GM21737 (cell line): ENCODE measurements at regions not wholly inside any gene's neighbourhood (a gene's known extent, or its start where the extent isn't known, plus 50 kb on each side); places are given as distances from the start of the nearest gene placed in this dataset.

Source experiments
- ATAC-seq: cut with Tn5 transposase; IDR thresholded peaks from one replicate; pipeline ENCODE4 v1.9.1; 2021; ENCODE audit warnings: mild to moderate bottlenecking, moderate library complexity; ENCODE audit not compliant: unreplicated experiment

DNA sequence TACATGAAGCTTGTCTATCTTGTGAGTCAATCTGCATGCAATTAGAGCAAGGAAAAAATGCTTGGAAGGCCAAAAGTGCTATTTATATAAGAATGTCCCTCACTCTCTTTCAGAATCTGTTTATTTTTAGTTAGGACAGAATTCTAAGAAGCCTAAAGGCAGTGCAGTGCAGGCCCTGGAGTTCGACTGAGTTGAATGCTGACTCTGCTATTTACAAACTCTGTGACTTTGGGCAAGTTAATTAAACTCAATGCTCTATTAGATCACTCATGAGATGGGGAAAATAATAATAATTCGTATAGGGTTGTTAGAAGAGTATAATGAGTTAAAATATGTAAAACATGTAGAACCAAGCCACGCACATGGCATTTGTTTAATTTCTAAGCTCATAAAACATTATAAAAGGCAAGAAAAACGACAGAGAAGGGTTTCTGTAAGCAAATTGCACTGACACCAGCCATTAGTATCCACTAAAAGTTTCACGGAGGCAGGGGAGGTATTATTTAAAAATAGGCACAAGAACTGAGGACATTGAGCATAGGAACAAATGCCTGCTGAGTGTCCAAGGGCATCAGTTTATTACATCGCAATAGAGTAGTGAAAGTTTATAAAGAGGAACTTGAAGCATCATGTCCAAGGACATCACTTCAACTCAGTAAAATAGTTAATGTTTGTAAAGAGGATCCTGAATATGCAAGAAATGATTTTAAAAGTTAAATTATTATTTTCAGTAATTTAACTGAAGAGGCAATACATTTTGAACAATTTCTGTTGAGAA is 115.0 kb upstream of the INPP4B start:
- ATAC-seq = no peak

DNA sequence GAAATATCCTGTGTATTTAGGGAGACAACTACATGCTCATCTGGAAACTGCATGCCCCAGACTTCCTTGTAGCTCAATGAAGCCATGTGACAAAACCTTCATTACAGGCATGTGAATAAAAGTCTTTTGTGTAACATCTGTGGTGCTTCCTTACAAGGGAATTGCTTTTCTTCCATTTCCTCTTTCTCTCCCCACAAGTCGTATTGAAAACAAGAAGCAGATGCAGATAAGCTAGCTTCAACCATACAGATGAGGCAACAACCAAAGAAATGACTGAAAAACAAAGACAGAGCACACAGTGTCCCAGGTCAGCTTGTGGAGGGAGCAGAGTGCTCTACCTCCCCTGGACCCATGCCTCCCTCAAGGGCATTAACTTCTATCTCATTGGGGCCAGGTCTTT is 115.8 kb upstream of the INPP4B start:
- ATAC-seq = no peak

DNA sequence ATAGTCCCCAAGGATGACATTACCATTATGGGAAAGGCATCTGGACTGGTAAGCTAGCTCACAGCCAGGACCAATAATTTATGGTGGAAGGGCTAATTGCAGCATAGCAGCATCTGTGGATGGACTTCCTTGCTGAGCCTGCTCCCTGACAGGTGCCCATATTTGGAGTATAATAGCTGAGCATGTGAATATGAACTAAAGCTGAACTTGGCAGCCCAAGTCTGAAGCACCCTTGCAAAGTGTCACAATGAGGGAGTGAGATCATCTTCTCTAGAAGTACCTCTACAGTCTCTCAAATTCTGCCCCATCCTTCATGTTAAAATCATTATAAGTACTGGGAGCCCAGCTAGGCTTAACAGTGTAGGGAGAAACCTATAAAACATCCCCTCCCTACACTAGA is 128.2 kb upstream of the INPP4B start:
- no peak for ATAC-seq

DNA sequence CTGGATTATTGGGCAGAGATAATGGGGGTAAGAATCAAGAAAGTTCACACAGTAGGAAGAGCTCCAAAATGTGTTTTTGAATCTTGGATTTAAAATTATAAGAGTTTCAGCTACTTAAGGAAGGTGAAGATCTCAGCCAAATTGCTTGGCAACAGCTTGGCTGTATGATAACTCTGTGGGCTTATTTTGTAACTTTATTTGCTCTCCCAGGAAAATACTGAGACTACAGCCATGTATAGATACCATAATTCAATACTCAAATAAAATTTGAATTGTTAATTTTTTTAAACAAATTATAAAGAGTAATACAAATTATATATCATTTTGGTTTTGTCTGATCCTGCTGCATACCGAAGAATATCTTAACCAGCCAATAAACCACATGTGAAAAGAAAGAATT is 129.5 kb upstream of the INPP4B start:
- ATAC-seq = no peak

- no peak for ATAC-seq
Observed at GRCh38 chr4:142976482-142976881, 130.4 kb upstream of the INPP4B start.

DNA sequence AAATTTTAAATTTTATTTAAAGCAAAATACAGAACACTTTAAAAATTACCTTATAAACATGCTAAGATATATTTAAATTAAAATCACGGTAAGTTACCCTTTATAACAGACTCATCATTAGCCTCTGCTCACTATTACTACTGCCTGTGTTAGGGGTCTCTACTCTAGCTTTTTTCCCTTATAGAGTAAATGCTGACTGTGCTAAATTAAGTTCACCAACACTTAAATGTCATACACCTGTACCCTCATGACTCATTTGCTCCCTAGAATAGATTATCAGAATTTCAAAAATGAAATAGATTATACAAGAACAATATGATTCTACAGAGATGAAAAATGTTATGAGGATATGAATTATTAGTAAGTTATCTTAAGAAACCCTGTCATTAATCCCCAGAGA is 131.1 kb upstream of the INPP4B start:
- no peak for ATAC-seq

- ATAC-seq = no peak
Observed at GRCh38 chr4:142983065-142983464, 137.0 kb upstream of the INPP4B start.

- ATAC-seq = no peak
Observed at GRCh38 chr4:142983589-142983988, 137.5 kb upstream of the INPP4B start.

DNA sequence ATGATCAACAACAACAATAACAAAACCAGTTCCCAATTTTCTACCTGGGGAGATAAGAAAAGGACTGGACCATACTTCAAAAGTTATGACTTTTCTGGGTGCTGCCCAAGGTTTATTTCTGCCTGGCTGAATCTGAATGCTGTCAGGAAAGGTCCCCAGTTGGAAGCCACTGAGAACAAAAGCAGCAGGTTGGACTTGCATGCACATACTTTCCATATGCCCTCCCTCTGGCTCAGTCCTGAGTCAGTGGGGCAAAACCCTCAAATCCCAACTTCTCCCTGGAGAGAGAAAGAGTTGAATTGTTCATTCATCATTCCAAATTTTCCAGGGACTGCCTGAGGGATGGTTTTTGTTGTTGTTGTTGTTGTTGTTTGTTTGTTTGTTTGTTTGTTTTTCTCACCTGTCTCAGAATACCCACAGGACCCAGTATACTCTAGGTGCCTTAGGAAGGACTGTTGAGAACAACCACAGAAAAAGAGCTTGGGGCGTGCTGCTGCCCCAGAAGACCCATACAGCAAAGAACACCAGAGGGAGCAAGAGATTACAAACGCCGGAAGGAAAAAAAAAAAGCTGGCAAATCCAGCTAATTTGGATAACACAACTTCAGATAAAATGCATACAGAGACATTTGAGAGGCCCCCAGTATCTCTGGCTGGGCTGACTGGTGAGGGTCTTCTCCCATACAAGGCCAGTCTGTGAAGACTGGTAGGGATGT is 138.9 kb upstream of the INPP4B start:
- no peak for ATAC-seq

GRCh38 chr4:143016171-143016570 is 168.5 kb upstream of the USP38 start:
- no peak for ATAC-seq

- ATAC-seq = no peak
Observed at GRCh38 chr4:143017210-143017609, 167.5 kb upstream of the USP38 start.

DNA sequence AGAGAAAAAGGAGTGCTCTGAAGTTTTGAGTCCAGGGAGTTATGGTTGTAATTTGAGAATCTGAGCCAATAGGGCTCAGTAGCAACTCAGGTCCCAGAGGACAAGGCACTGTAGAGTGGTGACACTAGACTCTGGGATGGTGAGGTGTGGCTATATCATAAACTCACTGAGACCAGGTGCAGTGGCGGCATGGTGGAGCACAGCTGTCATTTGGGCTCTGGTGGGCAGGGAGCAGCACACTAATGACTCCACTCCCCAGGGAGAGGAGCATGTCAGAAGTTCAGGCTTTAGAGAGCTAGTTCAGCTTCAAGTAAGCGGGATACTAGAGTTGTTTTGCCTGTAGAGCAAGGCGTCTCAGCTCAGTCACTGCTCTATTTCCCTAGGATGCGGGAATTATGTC is 165.4 kb upstream of the USP38 start:
- no peak for ATAC-seq

- peak; percentile 66 for ATAC-seq
Observed at GRCh38 chr4:143021384-143021783, 163.3 kb upstream of the USP38 start.

GRCh38 chr4:143023239-143023918 is 161.3 kb upstream of the USP38 start:
- peak; percentile 44 for ATAC-seq

DNA sequence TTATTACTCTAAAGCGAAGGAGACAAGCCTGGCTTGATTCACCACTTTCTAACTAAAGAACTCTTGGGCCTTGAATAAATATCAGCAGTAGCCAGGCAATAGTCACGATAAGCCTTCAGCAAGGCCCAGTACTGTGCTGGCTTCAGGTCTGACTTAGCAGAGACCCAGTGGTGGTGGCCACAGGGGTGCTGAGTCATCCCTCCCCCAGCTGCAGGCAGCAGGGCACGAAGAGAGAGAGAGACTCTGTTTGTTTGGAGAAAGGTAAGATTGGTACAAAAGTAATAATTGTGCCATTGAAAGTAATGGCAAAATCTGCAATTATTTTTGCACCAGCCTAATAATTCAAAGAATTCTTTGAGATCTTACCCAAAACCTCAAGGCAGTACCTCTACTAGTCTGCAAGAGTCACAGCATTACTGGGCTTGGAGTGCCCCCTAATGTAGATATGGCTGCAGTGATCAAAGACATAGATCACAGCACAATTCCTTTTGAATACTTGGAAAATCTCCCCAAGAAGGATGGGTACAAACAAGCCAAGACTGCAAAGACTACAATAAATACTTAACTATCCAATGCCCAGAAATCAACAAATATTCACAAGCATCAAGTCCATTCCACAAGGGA is 159.5 kb upstream of the USP38 start:
- ATAC-seq = peak; percentile 43

DNA sequence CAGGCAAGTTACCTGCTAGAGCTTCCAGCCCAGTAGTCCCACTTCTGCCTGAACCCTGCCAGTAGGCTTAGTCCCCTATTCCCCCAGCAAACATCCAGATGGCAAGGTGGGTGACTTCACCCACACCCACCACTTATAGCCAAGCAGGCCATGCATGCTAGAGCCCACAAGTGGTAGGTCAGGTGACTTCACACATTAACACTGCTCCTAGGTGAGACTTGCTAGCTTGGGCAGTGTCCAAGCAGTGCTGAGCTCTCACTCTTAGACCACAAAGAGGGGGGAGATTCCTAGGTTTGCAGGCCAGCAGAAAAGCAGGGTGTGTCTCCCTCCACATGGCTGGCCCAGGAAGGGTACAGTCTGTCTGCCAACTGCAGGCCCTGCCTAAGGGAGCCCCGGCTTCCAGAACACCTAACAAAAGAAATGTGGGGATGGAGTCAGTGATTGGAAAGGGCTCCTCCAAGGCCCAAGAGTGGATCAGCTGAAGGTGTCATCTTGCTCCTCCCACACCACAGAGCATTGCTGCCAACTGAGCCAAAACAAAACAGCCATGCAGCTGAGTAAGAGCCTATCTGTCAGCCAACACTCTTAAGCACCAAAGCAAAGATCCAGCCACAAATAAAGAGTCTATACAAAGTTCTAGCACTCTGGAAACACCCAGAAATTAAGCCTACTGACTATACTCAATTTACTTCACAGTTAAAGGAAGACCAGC is 158.1 kb upstream of the USP38 start:
- no peak for ATAC-seq

DNA sequence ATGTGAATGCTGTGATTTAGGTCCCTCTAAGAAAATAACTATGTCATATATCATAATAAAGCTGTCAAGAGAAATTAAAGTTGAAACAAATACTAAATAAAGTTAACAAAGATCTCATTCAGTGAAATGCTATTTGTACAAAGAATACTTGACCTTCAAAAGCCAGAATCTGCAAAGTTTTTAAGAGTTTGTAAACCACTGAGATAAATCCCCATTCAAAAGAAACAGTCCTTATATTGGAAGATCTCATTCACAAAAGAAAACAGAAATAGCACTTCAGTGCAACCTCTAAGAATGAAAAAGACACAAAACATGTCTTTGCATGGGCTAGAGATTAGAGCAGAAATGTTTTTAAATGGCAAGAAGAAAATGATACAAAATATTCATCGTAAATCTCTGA is 149.1 kb upstream of the USP38 start:
- ATAC-seq = no peak

DNA sequence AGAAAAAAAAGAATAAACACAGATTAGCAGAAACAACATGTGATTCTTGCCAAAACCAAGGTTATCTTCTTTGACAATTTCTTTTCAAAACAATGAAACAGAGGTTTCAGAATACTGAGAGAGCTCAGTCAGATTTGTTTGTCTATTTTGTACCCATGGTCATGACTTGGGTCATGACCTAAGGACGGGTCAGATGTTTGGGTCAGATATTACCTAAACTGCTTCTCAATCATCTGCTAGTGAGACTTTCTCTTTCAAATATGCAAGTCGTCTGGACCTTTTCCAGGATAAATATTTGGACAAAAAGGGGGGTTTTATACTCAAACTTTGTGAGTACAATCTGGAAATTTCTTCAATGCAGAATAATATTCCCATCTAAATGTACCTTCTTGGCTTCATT is 148.3 kb upstream of the USP38 start:
- ATAC-seq = no peak

DNA sequence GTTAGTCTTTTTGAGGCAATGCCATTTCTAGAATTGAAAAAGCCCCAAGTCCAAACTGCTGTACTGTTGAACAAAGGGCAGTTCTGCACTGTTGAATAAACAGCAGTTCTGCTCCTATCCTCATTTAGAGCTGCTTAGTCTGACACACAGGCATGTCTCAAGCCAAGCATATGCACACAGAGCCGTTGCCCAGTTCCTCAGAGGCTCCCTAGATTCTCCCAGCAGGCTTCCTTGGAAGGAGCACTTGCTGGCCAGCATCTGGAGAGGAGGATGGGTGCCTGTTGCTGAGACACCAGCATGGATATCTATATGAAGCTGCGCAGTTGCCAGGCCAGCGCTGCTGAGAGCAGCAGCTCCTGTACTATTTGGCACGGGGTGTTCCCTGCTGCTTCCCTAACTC is 138.3 kb upstream of the USP38 start:
- no peak for ATAC-seq

DNA sequence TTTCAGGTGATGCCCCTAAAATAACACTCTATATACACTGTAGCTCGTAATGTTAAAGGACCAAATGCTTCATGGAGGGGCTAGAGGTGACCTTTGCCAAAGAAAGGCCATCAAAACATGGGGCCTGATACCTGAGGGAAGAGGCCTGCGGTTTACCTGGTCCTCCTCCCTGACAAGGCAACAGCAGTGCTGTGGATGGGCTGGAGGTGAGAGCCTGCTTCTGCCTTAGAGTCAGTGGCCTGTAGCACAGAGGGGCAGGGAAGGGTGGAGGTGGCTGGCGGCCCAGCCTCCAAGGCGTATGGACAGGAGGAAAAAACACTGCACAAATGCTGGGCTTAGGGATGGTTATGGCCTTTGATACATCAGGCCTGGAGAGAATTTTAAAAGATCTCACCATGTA is 137.8 kb upstream of the USP38 start:
- no peak for ATAC-seq

DNA sequence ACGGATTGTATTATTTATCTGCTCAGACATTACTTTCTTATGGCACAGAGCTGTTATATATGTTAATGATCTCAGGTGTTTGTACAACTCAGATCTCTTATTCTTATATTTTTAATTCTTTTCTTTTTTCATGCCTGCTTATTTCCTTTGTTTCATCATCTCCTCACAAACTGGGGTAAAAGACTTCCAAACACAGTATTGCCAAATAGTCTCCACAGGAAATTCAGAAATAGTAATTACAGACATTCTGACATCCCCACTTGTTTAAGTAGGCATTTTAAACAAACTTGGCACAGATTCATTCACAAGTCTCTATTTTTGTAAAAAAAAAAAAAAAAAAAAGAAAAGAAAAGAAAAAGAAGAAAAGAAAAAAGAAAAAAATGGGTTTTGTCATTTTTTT is 129.7 kb upstream of the USP38 start:
- ATAC-seq = no peak
